HepG2 (cell line): ENCODE measurements at regions not wholly inside any gene's neighbourhood (a gene's known extent, or its start where the extent isn't known, plus 50 kb on each side); places are given as distances from the start of the nearest gene placed in this dataset.
A peak's percentile ranks its signal among the peaks of the same experiment; 100 is the strongest.

Experiments used
- ELF1 ChIP-seq: sonication (generic); formaldehyde crosslinking; IDR thresholded peaks from 2 replicates; pipeline ENCODE4 v1.4.0; 2020; ENCODE audit warnings: missing genetic modification reagents
- ETV6 ChIP-seq: sonication (generic); formaldehyde crosslinking; conservative IDR thresholded peaks from 2 replicates; pipeline ENCODE4 v1.4.0; 2020; ENCODE audit warnings: missing genetic modification reagents
- MEF2D ChIP-seq: sonication (generic); formaldehyde crosslinking; IDR thresholded peaks from 2 replicates; pipeline ENCODE4 v1.5.1; 2020; ENCODE audit warnings: mild to moderate bottlenecking, missing genetic modification reagents
- MYC ChIP-seq: sonication (generic); formaldehyde crosslinking; IDR thresholded peaks from 2 replicates; pipeline ENCODE4 v1.9.0; 2021; ENCODE audit warnings: missing genetic modification reagents, borderline replicate concordance
- REPIN1 ChIP-seq: sonication (generic); formaldehyde crosslinking; IDR thresholded peaks from 2 replicates; pipeline ENCODE4 v1.8.0; 2022; ENCODE audit warnings: missing genetic modification reagents, low read depth, mild to moderate bottlenecking, borderline replicate concordance
- RXRB ChIP-seq: IDR thresholded peaks from 2 replicates; pipeline ENCODE4 v1.6.1; 2016; ENCODE audit warnings: borderline replicate concordance, missing genetic modification reagents, missing compliant biosample characterization
- SNAPC2 ChIP-seq: sonication (generic); formaldehyde crosslinking; IDR thresholded peaks from 2 replicates; pipeline ENCODE4 v1.8.1; 2022; ENCODE audit warnings: mild to moderate bottlenecking, missing genetic modification reagents
- TAF1 ChIP-seq: sonication (generic); formaldehyde crosslinking; IDR thresholded peaks from 2 replicates; pipeline ENCODE4 v1.4.0; 2020; ENCODE audit warnings: missing genetic modification reagents
- TBX2 ChIP-seq: sonication (generic); formaldehyde crosslinking; IDR thresholded peaks from 2 replicates; pipeline ENCODE4 v1.5.0; 2020; ENCODE audit warnings: missing genetic modification reagents, mild to moderate bottlenecking, borderline replicate concordance
- TMF1 ChIP-seq: sonication (generic); formaldehyde crosslinking; IDR thresholded peaks from 2 replicates; pipeline ENCODE4 v1.8.1; 2022; ENCODE audit warnings: low read depth, missing genetic modification reagents
- TP53 ChIP-seq: sonication (generic); formaldehyde crosslinking; conservative IDR thresholded peaks from 2 replicates; pipeline ENCODE4 v1.4.0; 2020; ENCODE audit warnings: missing genetic modification reagents
- ZBTB21 ChIP-seq: sonication (generic); formaldehyde crosslinking; IDR thresholded peaks from 2 replicates; pipeline ENCODE4 v1.4.0; 2020; ENCODE audit warnings: missing genetic modification reagents
- ZNF264 ChIP-seq: sonication (generic); formaldehyde crosslinking; IDR thresholded peaks from 2 replicates; pipeline ENCODE4 v1.4.0; 2020; ENCODE audit warnings: missing genetic modification reagents
- ZNF3 ChIP-seq: IDR thresholded peaks from 2 replicates; pipeline ENCODE4 v1.7.0; 2017; ENCODE audit warnings: inconsistent platforms
- ZNF382 ChIP-seq: sonication (generic); formaldehyde crosslinking; IDR thresholded peaks from 2 replicates; pipeline ENCODE4 v1.5.0; 2020; ENCODE audit warnings: missing genetic modification reagents, mild to moderate bottlenecking, borderline replicate concordance
- ZNF460 ChIP-seq: sonication (generic); formaldehyde crosslinking; IDR thresholded peaks from 2 replicates; pipeline ENCODE4 v1.5.1; 2020; ENCODE audit warnings: missing genetic modification reagents, mild to moderate bottlenecking, borderline replicate concordance
- ZNF546 ChIP-seq: sonication (generic); formaldehyde crosslinking; conservative IDR thresholded peaks from 2 replicates; pipeline ENCODE4 v1.8.1; 2023; ENCODE audit warnings: mild to moderate bottlenecking, missing genetic modification reagents
- ZNF562 ChIP-seq: sonication (generic); formaldehyde crosslinking; IDR thresholded peaks from 2 replicates; pipeline ENCODE4 v1.8.0; 2022; ENCODE audit warnings: missing genetic modification reagents, borderline replicate concordance
- ZNF572 ChIP-seq: sonication (generic); formaldehyde crosslinking; IDR thresholded peaks from 2 replicates; pipeline ENCODE4 v1.5.1; 2020; ENCODE audit warnings: mild to moderate bottlenecking, missing genetic modification reagents
- ZNF768 ChIP-seq: sonication (generic); formaldehyde crosslinking; IDR thresholded peaks from 2 replicates; pipeline ENCODE4 v1.4.0; 2020; ENCODE audit warnings: missing genetic modification reagents
- ZNF788 ChIP-seq: sonication (generic); formaldehyde crosslinking; IDR thresholded peaks from 2 replicates; pipeline ENCODE4 v1.5.0; 2020; ENCODE audit warnings: mild to moderate bottlenecking, missing genetic modification reagents, borderline replicate concordance
- ZSCAN31 ChIP-seq: sonication (generic); formaldehyde crosslinking; IDR thresholded peaks from 2 replicates; pipeline ENCODE4 v1.5.0; 2020; ENCODE audit warnings: low read depth, mild to moderate bottlenecking, missing genetic modification reagents
- ZZZ3 ChIP-seq: sonication (generic); formaldehyde crosslinking; IDR thresholded peaks from 2 replicates; pipeline ENCODE4 v1.4.0; 2020; ENCODE audit warnings: missing genetic modification reagents, mild to moderate bottlenecking, borderline replicate concordance
- TF ChIP-seq, protein P1 (sequence below): IDR thresholded peaks from 2 replicates; pipeline ENCODE4 v1.6.1; 2018; ENCODE audit warnings: missing genetic modification reagents, mild to moderate bottlenecking, missing compliant biosample characterization
- TF ChIP-seq, protein P2 (sequence below): sonication (generic); formaldehyde crosslinking; IDR thresholded peaks from 2 replicates; pipeline ENCODE4 v1.8.1; 2022; ENCODE audit warnings: mild to moderate bottlenecking, missing genetic modification reagents

DNA sequence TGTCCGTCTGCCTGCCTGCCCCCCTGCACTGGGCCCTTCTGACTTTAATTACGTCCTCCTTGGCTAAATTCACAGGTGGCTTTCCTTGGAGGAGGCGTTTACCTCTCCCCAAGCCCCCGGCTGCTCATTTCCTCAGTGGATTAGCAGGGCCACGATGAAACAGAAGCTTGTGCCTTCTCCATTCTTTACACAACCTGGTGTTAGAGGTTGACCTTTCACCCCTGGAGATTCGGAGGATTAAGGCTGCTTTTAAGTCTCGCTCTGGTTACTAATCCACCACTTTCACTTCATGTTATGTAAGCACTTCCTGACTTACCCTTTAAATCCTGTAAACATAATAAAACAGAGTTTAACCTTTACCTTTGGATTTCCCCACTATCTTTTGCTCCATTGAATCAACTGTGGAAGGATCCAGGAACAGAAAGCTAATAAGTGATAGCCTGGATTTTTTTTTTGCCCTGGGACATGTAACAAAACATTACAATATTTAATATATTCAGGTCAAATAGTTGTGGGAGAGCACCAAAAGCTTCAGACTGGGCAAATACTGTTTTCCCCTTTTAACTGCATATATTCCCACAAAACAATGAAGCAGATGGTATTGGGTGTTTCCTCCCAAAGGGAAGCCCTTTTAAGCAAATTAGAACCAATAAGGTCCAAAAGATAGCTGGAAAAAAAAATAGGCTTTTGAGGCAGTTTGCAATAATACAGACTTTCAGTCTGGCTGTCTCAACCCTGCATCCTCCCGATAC lies 370.2 kb downstream of the EN1 start (continued):
- TF ChIP-seq ZNF264 (CRISPR knock-in tag) (peak; percentile 87; the same call in 1 of the 2 replicates), ZNF3 (no peak), TAF1 (no peak), ZNF460 (CRISPR knock-in tag) (peak; percentile 8; the same call in 1 of the 2 replicates), ZNF562 (CRISPR knock-in tag) (no peak), ZNF382 (CRISPR knock-in tag) (no peak), MYC (CRISPR knock-in tag) (no peak), REPIN1 (CRISPR knock-in tag) (no peak), MEF2D (CRISPR knock-in tag) (peak; percentile 56; the same call in 1 of the 2 replicates), SNAPC2 (CRISPR knock-in tag) (no peak), ZNF546 (no peak), TBX2 (CRISPR knock-in tag) (peak; percentile 91), ZNF788 (CRISPR knock-in tag) (peak; percentile 40; the same call in 1 of the 2 replicates), ZNF572 (no peak), ZZZ3 (CRISPR knock-in tag) (no peak), ETV6 (CRISPR knock-in tag) (no peak), TMF1 (CRISPR knock-in tag) (no peak), ZSCAN31 (0 out of 2 replicates have a peak, but pooled peaks have one; percentile 45), ELF1 (peak; percentile 59; the same call in 1 of the 2 replicates), TP53 (CRISPR knock-in tag) (no peak), ZBTB21 (CRISPR knock-in tag) (no peak), RXRB (CRISPR knock-in tag) (peak; percentile 90), ZNF768 (no peak)
- TF ChIP-seq, protein P1, sequence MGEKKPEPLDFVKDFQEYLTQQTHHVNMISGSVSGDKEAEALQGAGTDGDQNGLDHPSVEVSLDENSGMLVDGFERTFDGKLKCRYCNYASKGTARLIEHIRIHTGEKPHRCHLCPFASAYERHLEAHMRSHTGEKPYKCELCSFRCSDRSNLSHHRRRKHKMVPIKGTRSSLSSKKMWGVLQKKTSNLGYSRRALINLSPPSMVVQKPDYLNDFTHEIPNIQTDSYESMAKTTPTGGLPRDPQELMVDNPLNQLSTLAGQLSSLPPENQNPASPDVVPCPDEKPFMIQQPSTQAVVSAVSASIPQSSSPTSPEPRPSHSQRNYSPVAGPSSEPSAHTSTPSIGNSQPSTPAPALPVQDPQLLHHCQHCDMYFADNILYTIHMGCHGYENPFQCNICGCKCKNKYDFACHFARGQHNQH (CRISPR knock-in tag): peak; percentile 47; the same call in 1 of the 2 replicates
- TF ChIP-seq, protein P2, sequence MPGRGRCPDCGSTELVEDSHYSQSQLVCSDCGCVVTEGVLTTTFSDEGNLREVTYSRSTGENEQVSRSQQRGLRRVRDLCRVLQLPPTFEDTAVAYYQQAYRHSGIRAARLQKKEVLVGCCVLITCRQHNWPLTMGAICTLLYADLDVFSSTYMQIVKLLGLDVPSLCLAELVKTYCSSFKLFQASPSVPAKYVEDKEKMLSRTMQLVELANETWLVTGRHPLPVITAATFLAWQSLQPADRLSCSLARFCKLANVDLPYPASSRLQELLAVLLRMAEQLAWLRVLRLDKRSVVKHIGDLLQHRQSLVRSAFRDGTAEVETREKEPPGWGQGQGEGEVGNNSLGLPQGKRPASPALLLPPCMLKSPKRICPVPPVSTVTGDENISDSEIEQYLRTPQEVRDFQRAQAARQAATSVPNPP: no peak
